ENCODE measurements at regions not wholly inside any gene's neighbourhood (a gene's known extent, or its start where the extent isn't known, plus 50 kb on each side); places are given as distances from the start of the nearest gene placed in this dataset.

DNA sequence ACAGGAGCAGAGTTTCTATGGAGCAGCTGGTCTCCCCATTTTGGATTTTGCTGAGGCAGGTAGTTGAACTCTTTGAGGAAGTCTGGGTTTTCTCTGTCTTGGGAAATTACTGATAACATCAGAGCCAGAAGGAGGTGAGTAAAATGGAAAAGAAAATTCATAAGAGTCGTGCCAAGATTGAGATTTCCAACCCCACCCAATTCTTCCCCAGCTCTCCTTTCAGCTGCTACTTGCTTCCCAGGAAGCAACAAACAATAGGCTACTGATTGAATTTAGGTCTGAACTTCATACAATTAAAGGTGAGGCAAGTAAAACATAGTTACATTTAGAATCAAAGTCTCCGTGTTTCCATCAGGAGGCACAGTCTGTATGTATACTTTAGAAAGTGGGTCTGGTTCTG, 54.6 kb upstream of the EOLA2 start:
- CTCF ChIA-PET (ENCODE audit: low intra/inter-chr PET ratio, low total read pairs), result no interaction called here
- ATAC-seq (no peak), FAIRE-seq (no peak), DNase-seq (ENCODE audit: low spot score) (no peak)
- in situ Hi-C loops (cut with HindIII; ENCODE audit: extremely low pct_ligation_motif_present, low pct_unique_long_range_greater_than_20kb) (no loop called here), intact Hi-C loops (cut with micrococcal nuclease; ENCODE audit: unreplicated experiment) (loop anchor here (1.0 kb wide), 1 partner anchor 15 kb away; no protein-coding TSS in a partner anchor)
- TF ChIP-seq ISL2 (CRISPR knock-in tag; IDR thresholded peaks at IDR 0.05) (no peak), CBX5 (CRISPR knock-in tag; IDR thresholded peaks at IDR 0.05; ENCODE audit: borderline replicate concordance) (no peak), ZNF768 (CRISPR knock-in tag; IDR thresholded peaks at IDR 0.05) (no peak), ZNF615 (CRISPR knock-in tag; IDR thresholded peaks at IDR 0.05; ENCODE audit: borderline replicate concordance) (no peak), FOXJ3 (CRISPR knock-in tag; IDR thresholded peaks at IDR 0.05; ENCODE audit: borderline replicate concordance) (no peak), ZNF383 (CRISPR knock-in tag; IDR thresholded peaks at IDR 0.05; ENCODE audit: borderline replicate concordance) (no peak), ZNF616 (CRISPR knock-in tag; IDR thresholded peaks at IDR 0.05; ENCODE audit: low read depth) (no peak), ATF7-NPFF (CRISPR knock-in tag; IDR thresholded peaks at IDR 0.05; ENCODE audit: low read depth) (no peak), DPF2 (CRISPR knock-in tag; IDR thresholded peaks at IDR 0.05; ENCODE audit: borderline replicate concordance, low read depth) (no peak), EED (CRISPR knock-in tag; IDR thresholded peaks at IDR 0.05) (no peak), TP53 (CRISPR knock-in tag; conservative IDR thresholded peaks at IDR 0.05) (no peak)
- no peaks in the 10 kb centered on the region for H3K79me2 ChIP-seq (ENCODE audit: insufficient read depth, low read length)
- no peak overlapping the region for H3K4me2 ChIP-seq (ENCODE audit: low read depth, low read length)
- H3K9ac ChIP-seq (ENCODE audit: insufficient read depth, low read depth, low read length), result no peak overlapping the region
- no peaks in the 10 kb centered on the region for H3K36me3 ChIP-seq (replicated peaks in 1 of 2; ENCODE audit: control insufficient read depth in 1 of 2, insufficient read depth in 2 of 2, low read length in 2 of 2)
- no peaks in the 10 kb centered on the region for H3K27me3 ChIP-seq (ENCODE audit: control insufficient read depth in 1 of 2, insufficient read depth in 2 of 2, low read length in 2 of 2)
- WGBS (ENCODE audit: low lambda C conversion rate), result 96% methylated on average over 2 of the region's 2 CpGs
- POLR2A ChIA-PET, result no interaction called here
- no peaks in the 10 kb centered on the region for H3K9me3 ChIP-seq (ENCODE audit: low read length)
- no peaks in the 10 kb centered on the region for H3K4me1 ChIP-seq (ENCODE audit: insufficient read depth, low read length)
- H3K4me3 ChIP-seq (replicated peaks in 1 of 3; ENCODE audit: insufficient read depth in 1 of 3, low read depth in 2 of 3, low read length in 3 of 3), result no peak overlapping the region
- no peaks in the 10 kb centered on the region for H4K20me1 ChIP-seq (ENCODE audit: insufficient read depth, low read length)
- H2AFZ ChIP-seq (ENCODE audit: low read length), result no peak overlapping the region
- BruUV-seq (replicated peaks), result no TSS peak
- H3K27ac ChIP-seq (ENCODE audit: extremely low read length, insufficient read depth, low read length), result no peak overlapping the region

DNA sequence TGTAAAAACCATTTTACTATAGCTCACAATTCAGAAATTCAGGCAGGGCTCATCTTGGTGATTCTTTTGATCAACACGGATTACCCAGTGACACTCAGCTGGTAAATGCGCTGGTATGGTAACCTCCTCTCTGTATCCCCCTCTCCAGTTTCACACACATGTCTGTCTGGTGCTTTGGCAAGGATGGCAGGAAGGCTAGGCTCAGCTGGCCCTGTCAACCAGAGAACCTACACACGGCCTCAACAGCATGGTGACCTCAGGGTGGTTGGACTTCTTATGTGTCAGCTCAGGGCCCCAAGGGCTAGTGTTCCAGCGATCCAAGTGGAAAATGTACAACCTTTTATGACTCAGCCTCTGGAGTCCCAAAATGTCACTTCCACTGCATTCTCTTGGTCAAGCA, 55.7 kb upstream of the EOLA2 start:
- BruUV-seq (replicated peaks), result no TSS peak
- intact Hi-C loops (cut with micrococcal nuclease; ENCODE audit: unreplicated experiment) (no loop called here), in situ Hi-C loops (cut with HindIII; ENCODE audit: extremely low pct_ligation_motif_present, low pct_unique_long_range_greater_than_20kb) (no loop called here)
- POLR2A ChIA-PET, result no interaction called here
- DNase-seq (ENCODE audit: low spot score), result no peak
- no peaks in the 10 kb centered on the region for H3K4me1 ChIP-seq (ENCODE audit: insufficient read depth, low read length)
- H3K27ac ChIP-seq (ENCODE audit: extremely low read length, insufficient read depth, low read length), result no peak overlapping the region
- FAIRE-seq, result no peak
- H2AFZ ChIP-seq (ENCODE audit: low read length), result no peak overlapping the region
- no peak overlapping the region for H3K4me2 ChIP-seq (ENCODE audit: low read depth, low read length)
- TF ChIP-seq SMAD3 (CRISPR knock-in tag; IDR thresholded peaks at IDR 0.05), result no peak
- no peak for TF ChIP-seq ZEB1 (IDR thresholded peaks at IDR 0.05; ENCODE audit: insufficient replicate concordance, low read depth)
- no peak for TF ChIP-seq JUNB (CRISPR knock-in tag; IDR thresholded peaks at IDR 0.05; ENCODE audit: borderline replicate concordance)
- TF ChIP-seq ZNF430 (CRISPR knock-in tag; IDR thresholded peaks at IDR 0.05), result no peak
- TF ChIP-seq HNRNPL (IDR thresholded peaks at IDR 0.05; ENCODE audit: low read depth, low read length), result no peak
- no peak for TF ChIP-seq DNMT3B (CRISPR knock-in tag; conservative IDR thresholded peaks at IDR 0.05)
- no peak for TF ChIP-seq NCOR1 (IDR thresholded peaks at IDR 0.05; ENCODE audit: borderline replicate concordance, low read length)
- TF ChIP-seq, protein P1, sequence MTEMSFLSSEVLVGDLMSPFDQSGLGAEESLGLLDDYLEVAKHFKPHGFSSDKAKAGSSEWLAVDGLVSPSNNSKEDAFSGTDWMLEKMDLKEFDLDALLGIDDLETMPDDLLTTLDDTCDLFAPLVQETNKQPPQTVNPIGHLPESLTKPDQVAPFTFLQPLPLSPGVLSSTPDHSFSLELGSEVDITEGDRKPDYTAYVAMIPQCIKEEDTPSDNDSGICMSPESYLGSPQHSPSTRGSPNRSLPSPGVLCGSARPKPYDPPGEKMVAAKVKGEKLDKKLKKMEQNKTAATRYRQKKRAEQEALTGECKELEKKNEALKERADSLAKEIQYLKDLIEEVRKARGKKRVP (CRISPR knock-in tag; IDR thresholded peaks at IDR 0.05), result no peak
- CTCF ChIA-PET (ENCODE audit: low intra/inter-chr PET ratio, low total read pairs), result no interaction called here
- no peaks in the 10 kb centered on the region for H3K79me2 ChIP-seq (ENCODE audit: insufficient read depth, low read length)
- no peak overlapping the region for H3K9ac ChIP-seq (ENCODE audit: insufficient read depth, low read depth, low read length)
- no peaks in the 10 kb centered on the region for H4K20me1 ChIP-seq (ENCODE audit: insufficient read depth, low read length)
- no peak for ATAC-seq
- no peaks in the 10 kb centered on the region for H3K36me3 ChIP-seq (replicated peaks in 1 of 2; ENCODE audit: control insufficient read depth in 1 of 2, insufficient read depth in 2 of 2, low read length in 2 of 2)
- 85% methylated on average over 2 of the region's 4 CpGs for WGBS (ENCODE audit: low lambda C conversion rate)
- H3K9me3 ChIP-seq (ENCODE audit: low read length), result no peaks in the 10 kb centered on the region
- H3K4me3 ChIP-seq (replicated peaks in 1 of 3; ENCODE audit: insufficient read depth in 1 of 3, low read depth in 2 of 3, low read length in 3 of 3), result no peak overlapping the region
- no peaks in the 10 kb centered on the region for H3K27me3 ChIP-seq (ENCODE audit: control insufficient read depth in 1 of 2, insufficient read depth in 2 of 2, low read length in 2 of 2)

All from HepG2 (cell line).